Small intestine (tissue), 7 donors: ENCODE measurements at regions not wholly inside any gene's neighbourhood (a gene's known extent, or its start where the extent isn't known, plus 50 kb on each side); places are given as distances from the start of the nearest gene placed in this dataset.
"Not testable (repeated sequence)": the region's sequence is repeated elsewhere in the genome, so short reads cannot be mapped to it uniquely, and the experiment has no call there.

Experiments used
- DNase-seq, 2 donors: peaks; one replicate each; pipeline versions ENCODE4 v3.0.0 to v3.0.0-alpha.2; 2013
- FAIRE-seq: peaks from 2 replicates; lab custom pipeline; 2012; peaks lifted over from hg19 to GRCh38; lab: Jason Lieb, UNC
- H3K27ac ChIP-seq, 3 donors: one replicate each; pipeline ENCODE4 v1.5.1; 2013; ENCODE audit warnings: low read length in 2 of 3, mild to moderate bottlenecking in 2 of 3, control low read depth in 1 of 3, inconsistent platforms in 1 of 3, low read depth in 1 of 3, moderate library complexity in 1 of 3
- H3K27me3 ChIP-seq, 3 donors: one replicate each; pipeline ENCODE4 v1.6.1; 2013; ENCODE audit warnings: low read length in 3 of 3, inconsistent platforms in 1 of 3; ENCODE audit not compliant: control insufficient read depth in 3 of 3, insufficient read depth in 3 of 3
- H3K36me3 ChIP-seq, 3 donors: one replicate each; pipeline ENCODE4 v1.6.1; 2013; ENCODE audit warnings: low read length in 3 of 3, inconsistent platforms in 1 of 3, low read depth in 1 of 3, mild to moderate bottlenecking in 1 of 3, moderate library complexity in 1 of 3; ENCODE audit not compliant: control insufficient read depth in 3 of 3, insufficient read depth in 2 of 3
- H3K4me1 ChIP-seq, 3 donors: one replicate each; pipeline ENCODE4 v1.6.1; 2013; ENCODE audit warnings: low read length in 2 of 3, inconsistent platforms in 1 of 3, low read depth in 1 of 3, mild to moderate bottlenecking in 1 of 3, moderate library complexity in 1 of 3; ENCODE audit not compliant: control insufficient read depth in 3 of 3, insufficient read depth in 2 of 3
- H3K4me3 ChIP-seq, 3 donors: one replicate each; pipeline ENCODE4 v1.5.1; 2013; ENCODE audit warnings: low read length in 3 of 3, control low read depth in 1 of 3, inconsistent platforms in 1 of 3, low read depth in 1 of 3, mild to moderate bottlenecking in 1 of 3, moderate library complexity in 1 of 3
- H3K9me3 ChIP-seq, 2 donors: one replicate each; pipeline ENCODE4 v1.6.1; 2013; ENCODE audit warnings: low read depth in 1 of 2, low read length in 1 of 2; ENCODE audit not compliant: control insufficient read depth in 2 of 2, insufficient read depth in 1 of 2
- WGBS, 3 donors: extraction: QIAGEN DNeasy Blood & Tissue Kit; methylation state at CpG; one replicate each; pipeline ENCODE4 v1.1.7; 2013; 5-methylcytosine and 5-hydroxymethylcytosine counted together
- donor health status: healthy with polysubstance abuse.
- donor health status: control.
- donor health status: control.
- donor health status: Bipolar disorder and iron deficiency.
- donor health status: healthy.

- WGBS, 3 donors, result 12 to 45% (median 17%) methylated on average over 2 of the region's 2 CpGs
- no peaks in the 10 kb centered on the region for H3K4me1 ChIP-seq
- FAIRE-seq, result no peak
Observed at GRCh38 chr3:146705225-146705624, 100.1 kb upstream of the PLSCR5 start.

GRCh38 chr3:146702237-146702636 lies 97.1 kb upstream of the PLSCR5 start:
- 84 to 88% (median 87%) methylated on average over 5 of the region's 5 CpGs for WGBS, 3 donors

More at GRCh38 chr3:146705225-146705624, 100.1 kb upstream of the PLSCR5 start:
- H3K4me3 ChIP-seq, result no peak overlapping the region
- no peaks in the 10 kb centered on the region for H3K36me3 ChIP-seq
- no peak overlapping the region for H3K27ac ChIP-seq
- peaks cover 0 to 3% of the 10 kb centered on the region in 2 donors for H3K9me3 ChIP-seq
- no peak for DNase-seq
- no peaks in the 10 kb centered on the region for H3K27me3 ChIP-seq

GRCh38 chr3:146701246-146701645 lies 96.1 kb upstream of the PLSCR5 start:
- Histone ChIP-seq H3K27ac (no peak overlapping the region), H3K9me3 (peaks cover 0 to 3% of the 10 kb centered on the region in 2 donors), H3K36me3 (no peaks in the 10 kb centered on the region), H3K4me1 (no peaks in the 10 kb centered on the region), H3K4me3 (no peak overlapping the region), H3K27me3 (no peaks in the 10 kb centered on the region)
- WGBS, 3 donors, result 61 to 76% (median 65%) methylated on average over 3 of the region's 3 CpGs
- DNase-seq (no peak), FAIRE-seq (no peak)

More at GRCh38 chr3:146702237-146702636, 97.1 kb upstream of the PLSCR5 start:
- Histone ChIP-seq H3K9me3 (peaks cover 0 to 3% of the 10 kb centered on the region in 2 donors), H3K36me3 (no peaks in the 10 kb centered on the region), H3K4me1 (no peaks in the 10 kb centered on the region), H3K27me3 (no peaks in the 10 kb centered on the region), H3K27ac (no peak overlapping the region), H3K4me3 (no peak overlapping the region)
- DNase-seq (no peak), FAIRE-seq (no peak)

GRCh38 chr3:146700025-146700424 lies 94.9 kb upstream of the PLSCR5 start:
- H3K4me3 ChIP-seq, H3K36me3 ChIP-seq, H3K9me3 ChIP-seq, FAIRE-seq, DNase-seq, H3K27me3 ChIP-seq, H3K27ac ChIP-seq, H3K4me1 ChIP-seq: not testable (repeated sequence)

- no peaks in the 10 kb centered on the region for H3K4me1 ChIP-seq
- 88 to 89% (median 89%) methylated on average over 2 of the region's 2 CpGs for WGBS, 3 donors
- peaks cover 0 to 3% of the 10 kb centered on the region in 2 donors for H3K9me3 ChIP-seq
- FAIRE-seq (no peak), DNase-seq (no peak)
- H3K27ac ChIP-seq, result no peak overlapping the region
- no peaks in the 10 kb centered on the region for H3K27me3 ChIP-seq
- no peaks in the 10 kb centered on the region for H3K36me3 ChIP-seq
- H3K4me3 ChIP-seq, result no peak overlapping the region
Observed at GRCh38 chr3:146692254-146692653, 87.1 kb upstream of the PLSCR5 start.

- H3K4me1 ChIP-seq, result no peaks in the 10 kb centered on the region
- no peaks in the 10 kb centered on the region for H3K36me3 ChIP-seq
- no peaks in the 10 kb centered on the region for H3K27me3 ChIP-seq
- no peak overlapping the region for H3K4me3 ChIP-seq
- H3K27ac ChIP-seq, result no peak overlapping the region
- DNase-seq (no peak), FAIRE-seq (no peak)
- 68 to 80% (median 68%) methylated on average over 8 of the region's 8 CpGs for WGBS, 3 donors
- no peaks in the 10 kb centered on the region for H3K9me3 ChIP-seq
Observed at GRCh38 chr3:146685050-146685814, 80.1 kb upstream of the PLSCR5 start.

- H3K27me3 ChIP-seq, result no peaks in the 10 kb centered on the region
- no peaks in the 10 kb centered on the region for H3K9me3 ChIP-seq
- FAIRE-seq, result no peak
- no peak overlapping the region for H3K4me3 ChIP-seq
- H3K4me1 ChIP-seq, result no peaks in the 10 kb centered on the region
- H3K27ac ChIP-seq, result no peak overlapping the region
- no peak for DNase-seq
- H3K36me3 ChIP-seq, result no peaks in the 10 kb centered on the region
- WGBS, 3 donors, result 20 to 35% (median 35%) methylated on average over 5 of the region's 5 CpGs
Observed at GRCh38 chr3:146682171-146682570, 77.0 kb upstream of the PLSCR5 start.

- FAIRE-seq (no peak), DNase-seq (no peak)
- H3K9me3 ChIP-seq, result no peaks in the 10 kb centered on the region
- H3K36me3 ChIP-seq, result no peaks in the 10 kb centered on the region
- WGBS, 3 donors, result 38 to 57% (median 44%) methylated on average over 4 of the region's 4 CpGs
- no peaks in the 10 kb centered on the region for H3K27me3 ChIP-seq
- H3K4me3 ChIP-seq, result no peak overlapping the region
- no peak overlapping the region for H3K27ac ChIP-seq
- H3K4me1 ChIP-seq, result no peaks in the 10 kb centered on the region
Observed at GRCh38 chr3:146680617-146681016, 75.5 kb upstream of the PLSCR5 start.

GRCh38 chr3:146679995-146680394 lies 74.8 kb upstream of the PLSCR5 start:
- DNase-seq (no peak), FAIRE-seq (no peak)
- no peaks in the 10 kb centered on the region for H3K4me1 ChIP-seq
- no peak overlapping the region for H3K4me3 ChIP-seq
- no peaks in the 10 kb centered on the region for H3K27me3 ChIP-seq
- no peaks in the 10 kb centered on the region for H3K36me3 ChIP-seq
- 53 to 74% (median 60%) methylated on average over 3 of the region's 3 CpGs for WGBS, 3 donors
- no peaks in the 10 kb centered on the region for H3K9me3 ChIP-seq
- H3K27ac ChIP-seq, result no peak overlapping the region
